Psoas muscle (tissue), 7 donors: ENCODE measurements at regions not wholly inside any gene's neighbourhood (a gene's known extent, or its start where the extent isn't known, plus 50 kb on each side); places are given as distances from the start of the nearest gene placed in this dataset.

Experiments used
- ATAC-seq, 4 donors: fragments of 200-7000 bp; cut with Tn5 transposase; one replicate each; pipeline ENCODE4 v1.9.1; 2020; ENCODE audit warnings: moderate library complexity in 3 of 4, mild to moderate bottlenecking in 2 of 4
- DNase-seq, 2 donors: peaks; one replicate each; pipeline ENCODE4 v3.0.0-alpha.2; 2020
- H3K27ac ChIP-seq: fragments of 200-600 bp; one replicate; pipeline ENCODE4 v1.8.0; 2022
- H3K27me3 ChIP-seq, 3 donors: fragments of 200-600 bp in 1 of 3; one replicate each; pipeline versions ENCODE4 v1.6.1 to v1.8.0; 2013 to 2022; ENCODE audit warnings: low read length in 2 of 3, mild to moderate bottlenecking in 2 of 3, moderate library complexity in 1 of 3; ENCODE audit not compliant: insufficient read depth in 3 of 3
- H3K36me3 ChIP-seq, 2 donors: fragments of 200-600 bp in 1 of 2; one replicate each; pipeline versions ENCODE4 v1.6.1 to v1.8.0; 2013 to 2022; ENCODE audit warnings: low read depth in 1 of 2, mild to moderate bottlenecking in 1 of 2, moderate library complexity in 1 of 2; ENCODE audit not compliant: insufficient read depth in 1 of 2
- H3K4me1 ChIP-seq: fragments of 200-600 bp; one replicate; pipeline ENCODE4 v1.8.0; 2022
- H3K4me3 ChIP-seq: fragments of 200-600 bp; one replicate; pipeline ENCODE4 v1.8.0; 2022; ENCODE audit warnings: mild to moderate bottlenecking
- H3K9me3 ChIP-seq: fragments of 200-600 bp; one replicate; pipeline ENCODE4 v1.8.0; 2022
- CTCF ChIP-seq: fragments of 200-600 bp; IDR thresholded peaks from one replicate; pipeline ENCODE4 v1.8.0; 2022; ENCODE audit warnings: antibody characterized with exemption
- WGBS, 3 donors: extraction: QIAGEN DNeasy Blood & Tissue Kit; methylation state at CpG; one replicate each; pipeline versions ENCODE4 v1.1.6 to v1.1.7; 2013; 5-methylcytosine and 5-hydroxymethylcytosine counted together
- intact Hi-C, 2 donors: fragments of 100-400 bp; cut with DNase I; formaldehyde crosslinking; loops; one replicate each; pipeline versions ENCODE4 v1.11.0 to v1.14.2; 2022
- donor health status: healthy with polysubstance abuse.
- donor health status: DM: no; HTN: no; CAD: no; lungs with moderate emphysema.
- donor health status: Bipolar disorder and iron deficiency.
- donor health status: healthy.
- donor health status: DM: yes; HTN: yes; CAD: no.
- donor health status: DM: no; HTN: no; CAD: no.
- donor health status: DM: yes; HTN: yes; CAD: no.

DNA sequence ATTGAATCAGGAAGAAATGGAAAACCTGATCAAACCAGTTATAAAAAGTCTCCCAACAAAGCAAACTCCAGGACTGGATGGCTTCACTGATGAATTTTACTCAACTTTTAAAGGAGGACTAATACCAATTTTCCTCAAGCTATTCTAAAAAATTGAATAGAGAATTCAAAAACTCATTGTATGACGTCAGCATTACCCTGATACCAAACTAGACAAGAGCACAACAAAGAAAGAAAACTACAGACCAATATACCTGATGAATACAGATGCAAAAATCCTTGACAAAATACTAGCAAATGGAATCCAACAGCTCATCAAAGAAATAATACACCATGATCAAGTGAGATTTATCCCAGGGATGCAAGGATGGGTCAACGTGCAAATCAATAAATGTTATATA lies 172.9 kb downstream of the FNDC1 start:
- Histone ChIP-seq H3K4me1 (no peaks in the 10 kb centered on the region), H3K4me3 (no peak overlapping the region), H3K27ac (no peak overlapping the region), H3K36me3 (no peaks in the 10 kb centered on the region), H3K9me3 (no peaks in the 10 kb centered on the region), H3K27me3 (no peaks in the 10 kb centered on the region)
- intact Hi-C loops = no loop called here
- DNase-seq = no peak
- 58 to 69% (median 62%) methylated on average over 2 of the region's 2 CpGs for WGBS, 3 donors
- no peak for ATAC-seq
- TF ChIP-seq CTCF = no peak

DNA sequence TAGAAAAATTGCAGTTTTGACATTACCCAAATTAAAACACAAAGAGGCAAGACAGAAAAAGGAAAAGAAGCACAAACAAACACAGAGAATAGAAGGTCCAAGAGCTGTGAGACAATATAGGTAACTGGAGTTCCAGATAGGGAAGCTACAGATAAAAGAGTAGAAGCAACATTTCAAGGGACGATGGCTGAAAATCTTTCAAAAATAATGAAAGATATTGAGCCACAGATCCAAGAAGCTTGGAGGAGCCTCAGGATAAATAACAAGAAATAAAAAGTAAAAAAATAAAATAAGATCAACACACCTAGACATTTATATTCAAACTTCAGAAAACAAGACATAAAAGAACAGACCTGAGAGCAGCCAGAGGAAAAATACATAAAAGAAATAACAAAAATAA lies 164.9 kb downstream of the FNDC1 start:
- ATAC-seq (no peak), DNase-seq (no peak)
- Histone ChIP-seq H3K9me3 (peaks cover 9% of the 10 kb centered on the region), H3K27me3 (no peaks in the 10 kb centered on the region), H3K4me3 (no peak overlapping the region), H3K36me3 (no peaks in the 10 kb centered on the region), H3K4me1 (no peaks in the 10 kb centered on the region), H3K27ac (no peak overlapping the region)
- no peak for TF ChIP-seq CTCF
- intact Hi-C loops = no loop called here
- 89 to 97% (median 91%) methylated on average over 1 of the region's 1 CpG for WGBS, 3 donors

DNA sequence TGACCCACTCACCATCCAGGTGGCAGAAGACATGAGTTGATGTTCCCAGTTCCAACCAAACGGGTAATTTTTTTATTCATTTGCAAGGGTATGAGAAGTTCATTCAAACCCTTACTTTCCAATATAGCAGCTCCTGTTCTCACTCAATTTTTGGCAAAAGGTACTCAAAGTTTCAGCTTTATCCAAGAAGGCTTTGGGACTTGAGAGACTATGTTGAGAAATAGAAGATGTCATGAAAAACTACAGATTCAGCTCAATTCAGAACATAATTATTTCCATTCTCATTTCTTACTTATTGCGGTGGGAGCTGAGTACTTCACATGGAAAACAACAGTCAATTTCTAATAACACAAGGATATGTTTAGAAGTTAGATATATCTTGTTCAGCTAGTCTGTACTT lies 162.3 kb downstream of the FNDC1 start:
- TF ChIP-seq CTCF = no peak
- ATAC-seq (no peak), DNase-seq (no peak)
- no peak overlapping the region for H3K27ac ChIP-seq
- H3K27me3 ChIP-seq = no peaks in the 10 kb centered on the region
- WGBS, 3 donors = 82 to 90% (median 84%) methylated on average over 2 of the region's 2 CpGs
- no peak overlapping the region for H3K4me3 ChIP-seq
- intact Hi-C loops = no loop called here
- H3K4me1 ChIP-seq = no peaks in the 10 kb centered on the region
- peaks cover 9% of the 10 kb centered on the region for H3K9me3 ChIP-seq
- no peaks in the 10 kb centered on the region for H3K36me3 ChIP-seq

- H3K27ac ChIP-seq = no peak overlapping the region
- no peak for ATAC-seq
- H3K27me3 ChIP-seq = no peaks in the 10 kb centered on the region
- H3K4me3 ChIP-seq = no peak overlapping the region
- no peaks in the 10 kb centered on the region for H3K4me1 ChIP-seq
- H3K36me3 ChIP-seq = no peaks in the 10 kb centered on the region
- peaks cover 7% of the 10 kb centered on the region for H3K9me3 ChIP-seq
- TF ChIP-seq CTCF = no peak
- 36 to 43% (median 43%) methylated on average over 4 of the region's 4 CpGs for WGBS, 3 donors
- no peak for DNase-seq
- intact Hi-C loops = no loop called here
Measured at GRCh38 chr6:159329081-159329480, 159.9 kb downstream of the FNDC1 start.

DNA sequence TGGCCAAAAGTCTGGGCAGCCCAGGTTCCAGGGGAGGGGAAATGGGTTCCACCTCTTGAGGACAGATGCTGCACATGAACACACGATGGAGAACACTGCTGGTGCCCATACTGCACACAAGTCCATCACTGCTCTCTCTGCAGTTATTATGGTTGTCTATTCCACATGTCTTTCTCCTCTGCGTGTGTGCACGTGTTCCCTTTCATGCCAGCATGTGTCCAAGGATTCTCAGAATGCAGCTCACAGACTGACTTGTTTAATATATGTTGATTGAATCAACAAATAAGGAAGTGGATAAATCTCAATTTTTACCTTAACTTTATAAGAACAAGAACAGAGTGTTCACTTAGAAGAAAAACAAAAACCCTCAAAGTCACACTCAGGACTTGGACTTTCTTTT lies 158.9 kb downstream of the FNDC1 start:
- TF ChIP-seq CTCF = no peak
- intact Hi-C loops = no loop called here
- DNase-seq (no peak), ATAC-seq (no peak)
- Histone ChIP-seq H3K27ac (no peak overlapping the region), H3K4me1 (no peaks in the 10 kb centered on the region), H3K9me3 (no peaks in the 10 kb centered on the region), H3K4me3 (no peak overlapping the region), H3K36me3 (no peaks in the 10 kb centered on the region), H3K27me3 (no peaks in the 10 kb centered on the region)
- 80 to 91% (median 89%) methylated on average over 3 of the region's 3 CpGs for WGBS, 3 donors
